CD4-positive, alpha-beta T cell treated with Interleukin-2 at 100 ng/mL for 4 hours (primary cell): ENCODE measurements at regions not wholly inside any gene's neighbourhood (a gene's known extent, or its start where the extent isn't known, plus 50 kb on each side); places are given as distances from the start of the nearest gene placed in this dataset.
A peak's percentile ranks its signal among the peaks of the same experiment; 100 is the strongest.
"Not testable (repeated sequence)": the region's sequence is repeated elsewhere in the genome, so short reads cannot be mapped to it uniquely, and the experiment has no call there.

Experiments used
- DNase-seq: peaks from one replicate; pipeline ENCODE4 v3.0.0-alpha.2; 2020; ENCODE audit warnings: low spot score

GRCh38 chr6:85961125-85961524, 318.4 kb upstream of the SYNCRIP start:
- DNase-seq, result no peak

DNA sequence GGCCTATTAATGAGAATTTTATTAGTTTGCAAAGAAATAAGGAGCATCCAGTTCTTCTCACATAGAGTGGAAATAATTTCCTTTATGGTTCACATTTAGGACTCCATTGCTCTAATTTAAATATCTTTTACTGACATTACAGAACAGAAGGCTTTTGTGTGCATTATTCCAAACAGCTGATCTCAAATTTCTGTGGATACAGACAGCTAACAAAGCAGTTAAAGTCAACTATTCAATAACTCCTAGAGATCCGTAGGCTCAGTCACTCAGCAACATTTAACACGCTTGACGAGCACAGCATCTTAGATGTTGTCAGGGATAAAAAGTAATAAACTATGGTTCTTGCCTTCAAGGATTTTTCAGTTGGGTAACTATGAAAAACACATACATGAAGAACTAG, 305.8 kb upstream of the SYNCRIP start:
- DNase-seq, result no peak

DNA sequence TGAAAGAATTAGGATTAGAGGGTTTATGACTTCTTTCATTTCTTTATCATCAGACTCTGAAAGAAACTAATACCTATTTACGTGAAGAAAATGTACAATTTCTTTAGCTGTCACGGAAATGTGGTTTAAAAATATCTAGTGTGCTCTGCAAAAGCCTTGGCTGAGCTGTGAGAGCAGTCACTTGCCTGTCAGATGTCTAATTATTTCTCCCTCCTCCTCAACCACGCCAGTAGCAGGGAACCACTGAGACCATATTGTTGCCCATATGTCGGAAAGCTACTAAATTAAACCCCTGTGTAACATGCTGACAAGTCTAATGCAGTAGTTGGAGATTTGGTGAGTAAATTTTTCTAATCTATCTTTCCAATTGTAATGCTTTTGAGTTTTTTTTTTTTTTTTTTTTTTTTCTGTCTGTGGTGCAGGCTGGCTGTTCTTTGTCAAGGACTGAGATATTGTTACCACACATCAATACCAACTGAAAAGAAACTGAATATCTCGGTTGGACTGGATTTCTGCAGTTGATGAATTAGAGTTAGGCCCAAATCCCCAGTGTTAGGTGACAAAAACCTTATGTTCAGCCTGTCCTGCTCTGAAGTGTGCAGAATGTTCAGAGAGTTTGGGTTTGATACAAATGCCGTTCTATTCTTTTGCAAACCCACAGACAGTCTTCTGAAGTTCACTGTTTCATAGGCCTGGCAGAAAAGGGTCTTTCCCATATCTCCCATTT, 302.9 kb upstream of the SYNCRIP start:
- DNase-seq, result no peak

DNA sequence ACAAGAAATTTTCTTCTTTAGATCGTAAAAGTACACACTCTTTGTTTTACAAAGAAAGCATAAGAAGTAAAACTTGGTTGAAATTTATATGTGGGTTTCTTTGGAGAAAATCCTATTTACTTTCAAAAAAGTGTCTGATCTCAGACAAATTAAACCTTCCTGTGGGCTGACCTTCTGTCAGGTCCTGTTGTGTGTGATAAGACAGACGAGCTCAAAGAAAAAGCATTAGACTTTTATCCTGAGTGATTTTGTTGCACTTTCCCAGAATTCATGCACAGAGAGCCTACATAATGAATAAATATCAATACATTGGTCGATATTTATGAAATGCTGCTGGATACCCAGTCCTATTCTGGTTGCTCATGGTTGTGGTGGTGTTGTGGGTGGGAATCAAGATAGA, 302.1 kb upstream of the SYNCRIP start:
- no peak for DNase-seq

DNA sequence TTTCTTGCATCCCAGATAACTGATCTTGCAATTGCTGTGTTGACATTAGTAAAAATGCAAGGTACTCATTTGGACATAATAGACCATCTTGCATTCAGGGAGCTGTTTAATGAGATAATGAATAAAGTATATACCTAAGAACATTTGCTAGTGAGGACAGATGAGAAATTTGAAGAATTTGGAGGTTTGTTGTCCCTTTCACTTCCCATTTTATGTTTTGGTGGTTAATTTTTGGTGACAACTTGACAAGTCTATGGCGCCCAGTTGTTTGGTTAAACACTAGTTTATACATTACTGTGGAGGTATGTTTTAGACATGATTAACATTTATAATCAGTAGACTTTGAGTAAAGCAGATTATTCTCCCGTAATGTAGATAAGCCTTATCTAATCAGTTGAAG, 300.2 kb upstream of the SYNCRIP start:
- no peak for DNase-seq

DNA sequence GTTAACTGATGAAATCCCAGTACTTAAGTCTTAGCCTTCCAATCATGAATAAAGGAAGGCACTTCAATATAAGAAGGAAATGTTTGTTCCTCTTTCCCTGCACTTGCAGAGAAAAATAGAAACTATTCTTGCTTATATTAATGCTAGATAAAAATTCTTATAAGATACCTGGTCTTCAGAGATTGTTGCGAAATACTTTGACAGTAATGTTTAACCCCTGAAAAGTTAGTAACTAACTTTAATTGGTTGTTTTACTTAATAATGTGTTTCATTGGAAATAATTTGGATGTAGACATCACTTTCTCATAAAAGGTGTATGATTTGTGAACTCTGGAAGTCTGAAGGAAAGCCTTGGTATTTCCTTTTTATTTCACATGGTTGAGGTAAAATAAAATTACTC, 294.2 kb upstream of the SYNCRIP start:
- no peak for DNase-seq

DNA sequence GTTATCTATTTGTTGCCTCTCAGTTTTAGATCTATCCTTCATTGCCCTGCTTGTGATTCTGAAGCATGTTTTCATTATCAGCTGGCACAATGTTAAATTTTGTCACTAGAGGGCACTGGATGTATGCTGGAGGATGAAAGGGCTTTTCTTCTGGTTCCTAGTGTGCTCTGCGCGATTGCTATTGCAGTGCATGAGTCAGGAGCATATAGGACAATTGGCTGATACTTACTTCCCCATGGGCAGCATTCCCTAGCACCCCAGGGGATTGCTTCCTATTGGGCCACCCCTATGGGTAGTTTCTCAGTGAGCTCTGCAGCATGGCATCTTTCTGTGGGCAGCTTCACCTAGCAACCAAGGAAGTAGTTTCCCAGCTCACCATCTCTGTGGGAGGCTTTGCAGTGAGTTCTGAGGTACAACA, 280.3 kb upstream of the SYNCRIP start:
- peak; percentile 12 for DNase-seq

GRCh38 chr6:85920782-85921181, 278.1 kb upstream of the SYNCRIP start:
- DNase-seq, result no peak

DNA sequence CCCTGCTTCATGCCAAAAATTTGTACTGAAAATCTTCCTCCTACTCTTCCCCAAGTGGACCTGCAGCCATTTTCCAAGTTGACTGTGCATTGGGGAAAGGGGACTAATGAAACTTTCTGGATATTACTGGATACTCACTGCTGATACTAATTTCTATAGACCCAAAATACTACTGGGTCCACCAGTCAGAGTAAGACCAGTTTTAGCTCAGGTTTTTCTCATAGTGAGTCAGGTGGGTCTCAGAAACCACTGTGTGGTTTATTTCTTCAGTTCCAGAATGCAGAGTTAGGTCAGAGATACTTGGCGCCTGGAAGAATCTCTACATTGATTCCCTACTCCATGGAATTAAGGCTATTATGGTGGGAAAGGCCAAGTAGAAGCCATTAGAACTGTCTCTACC, 274.8 kb upstream of the SYNCRIP start:
- no peak for DNase-seq

DNA sequence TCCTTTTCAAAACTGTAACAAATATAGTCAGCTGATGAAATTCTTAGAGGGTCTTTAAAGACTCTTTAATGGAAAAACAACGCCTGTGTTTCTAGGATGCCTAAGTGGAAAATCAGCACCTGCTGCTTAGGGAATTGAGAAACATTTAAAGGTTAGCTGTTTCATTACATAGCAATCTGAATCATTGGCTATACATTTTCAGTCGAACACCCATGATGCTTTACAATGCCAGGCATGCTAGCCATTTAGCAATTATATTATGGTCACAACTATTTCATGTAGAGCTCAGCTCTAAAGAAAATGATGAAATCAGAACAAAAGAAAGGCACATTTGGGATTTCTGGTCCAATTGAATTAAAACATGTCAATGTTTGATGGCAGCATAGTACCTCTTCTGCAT, 270.3 kb upstream of the SYNCRIP start:
- DNase-seq, result no peak

DNA sequence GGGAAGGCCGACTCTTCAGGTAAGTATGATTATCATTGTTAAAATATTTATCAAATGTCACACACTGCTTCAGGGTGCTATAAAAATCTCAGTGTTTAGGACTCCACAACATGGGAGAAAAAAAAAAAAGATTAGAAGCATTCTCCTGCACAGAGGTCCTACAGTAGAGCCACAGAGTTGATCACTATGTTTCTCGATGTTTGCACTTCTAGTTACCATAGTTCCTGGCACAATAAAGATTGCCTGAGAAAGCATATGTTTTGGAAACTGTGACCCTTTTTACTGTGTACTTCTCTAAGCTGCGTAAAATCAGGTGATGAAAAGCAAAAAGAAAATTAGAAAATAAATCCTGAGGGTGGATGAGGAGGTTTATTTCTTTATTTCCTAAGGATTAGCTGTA, 269.9 kb upstream of the SYNCRIP start:
- DNase-seq, result no peak

GRCh38 chr6:85911067-85911466, 268.4 kb upstream of the SYNCRIP start:
- DNase-seq, result no peak

DNA sequence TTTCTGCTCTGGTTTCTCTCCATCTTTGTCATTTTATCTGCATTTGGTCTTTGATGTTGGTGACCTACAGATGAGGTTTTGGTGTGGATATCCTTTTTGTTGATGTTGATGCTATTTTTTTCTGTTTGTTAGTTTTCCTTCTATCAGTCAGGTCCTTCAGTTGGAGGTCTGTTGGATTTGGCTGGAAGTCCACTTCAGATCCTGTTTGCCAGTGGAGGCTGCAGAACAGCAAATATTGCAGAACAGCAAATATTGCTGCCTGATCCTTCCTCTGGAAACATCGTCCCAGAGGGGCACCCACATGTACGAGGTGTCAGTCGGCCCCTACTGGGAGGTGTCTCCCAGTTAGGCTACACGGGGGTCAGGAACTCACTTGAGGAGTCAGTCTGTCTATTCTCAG, 265.4 kb upstream of the SYNCRIP start:
- DNase-seq, result not testable (repeated sequence)

DNA sequence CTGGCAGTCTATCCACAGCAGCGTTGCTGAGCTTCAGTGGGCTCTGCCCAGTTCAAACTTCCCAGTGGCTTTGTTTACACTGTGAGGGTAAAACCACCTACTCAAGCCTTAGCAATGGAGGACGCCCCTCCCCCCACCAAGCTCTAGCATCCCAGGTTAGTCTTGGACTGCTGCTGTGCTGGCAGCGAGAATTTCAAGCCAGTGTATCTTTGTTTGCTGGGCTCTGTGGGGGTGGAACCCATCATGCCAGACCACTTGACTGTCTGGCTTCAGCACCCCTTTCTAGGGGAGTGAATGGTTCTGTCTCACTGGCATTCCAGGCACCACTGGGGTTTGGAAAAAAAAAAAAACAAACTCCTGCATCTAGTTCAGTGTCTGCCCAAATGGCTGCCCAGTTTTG, 249.7 kb upstream of the SYNCRIP start:
- DNase-seq, result no peak

GRCh38 chr6:85887461-85887860, 244.8 kb upstream of the SYNCRIP start:
- no peak for DNase-seq

- no peak for DNase-seq
These were observed 226.0 kb upstream of the SYNCRIP start for GRCh38 chr6:85868685-85869084.

DNA sequence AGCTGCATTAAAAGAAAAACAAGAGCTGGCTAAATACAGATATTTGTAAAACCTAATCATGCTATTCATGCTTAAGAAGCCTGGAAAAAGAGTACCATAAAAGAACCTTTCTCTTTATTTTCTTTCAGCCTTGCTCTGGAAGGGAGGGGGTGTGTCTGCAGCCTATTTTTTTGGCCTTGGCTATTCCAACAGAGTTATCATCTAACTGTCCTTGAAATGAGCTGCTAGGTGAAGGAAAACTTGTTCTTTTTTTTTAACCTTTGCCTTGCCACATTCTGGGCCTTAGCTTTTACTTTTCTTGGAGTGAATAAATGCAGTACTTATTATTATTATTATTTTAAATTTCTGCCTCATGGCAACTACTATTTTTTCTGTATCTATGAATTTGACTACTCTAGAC, 224.9 kb upstream of the SYNCRIP start:
- no peak for DNase-seq

- no peak for DNase-seq
These were observed 224.2 kb upstream of the SYNCRIP start for GRCh38 chr6:85866758-85867401.

DNA sequence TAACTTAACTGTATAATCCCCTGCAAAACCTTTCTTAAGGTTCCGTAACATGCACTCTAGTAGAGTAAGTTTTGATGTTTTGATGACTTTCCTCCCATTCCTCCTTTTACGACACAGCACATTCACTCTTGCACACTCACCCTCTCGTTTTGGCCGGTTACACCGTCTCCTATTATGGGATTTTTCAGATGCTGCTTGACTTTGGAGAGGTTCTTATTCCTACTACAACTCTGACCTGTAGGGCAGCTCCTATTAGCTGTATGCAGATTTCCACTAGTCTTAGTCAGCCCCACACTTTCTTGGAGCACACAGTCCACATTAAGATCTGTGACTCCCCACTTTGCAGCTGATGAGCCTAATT, 223.7 kb upstream of the SYNCRIP start:
- DNase-seq, result no peak

DNA sequence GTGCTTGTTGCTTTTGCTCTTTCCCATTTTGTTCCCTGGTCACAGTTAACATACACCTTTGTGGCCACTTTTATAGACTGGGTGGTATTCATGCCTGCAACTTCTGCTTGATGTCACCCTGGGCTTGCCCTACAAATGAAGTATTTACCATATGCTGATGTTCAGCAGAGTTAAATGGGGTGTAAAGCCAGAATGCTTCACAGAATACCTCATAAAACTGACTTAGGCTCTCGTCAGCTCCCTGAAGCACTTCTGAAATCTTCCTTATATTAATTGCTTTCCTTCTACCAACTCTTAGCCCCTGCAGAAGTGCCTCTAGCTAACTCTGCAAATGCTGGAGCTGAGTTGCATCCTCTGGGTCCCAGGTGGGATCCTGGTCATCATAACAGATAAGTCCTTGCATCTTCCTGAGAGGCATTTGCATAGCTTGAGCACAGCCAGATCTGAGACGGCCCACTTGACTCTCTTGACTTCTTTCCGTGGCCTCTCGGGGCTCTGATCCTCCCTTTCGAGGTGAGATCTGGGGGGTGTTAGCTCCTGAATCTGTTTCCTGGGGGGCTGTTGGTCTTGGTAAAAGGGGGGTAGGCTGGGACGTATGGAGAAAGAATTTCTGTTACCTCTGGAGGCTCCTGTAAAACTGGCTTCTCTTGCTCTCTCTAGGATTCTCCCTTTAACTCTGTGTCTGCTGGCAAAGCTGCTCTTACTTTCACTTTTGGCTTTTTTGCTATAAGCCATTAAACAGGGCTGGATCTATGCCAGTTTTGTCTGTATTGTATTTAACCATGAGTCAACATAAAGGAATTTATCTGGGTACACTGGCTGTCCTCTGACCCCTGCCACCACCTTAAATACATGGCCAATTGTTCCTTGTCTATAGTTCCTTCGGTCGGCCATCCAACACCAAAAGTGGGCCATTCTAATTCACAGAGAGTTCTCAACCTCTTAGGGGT, 223.0 kb upstream of the SYNCRIP start:
- DNase-seq, result no peak

- DNase-seq, result no peak
These were observed 222.0 kb upstream of the SYNCRIP start for GRCh38 chr6:85864453-85865401.

- DNase-seq, result no peak
These were observed 213.5 kb upstream of the SYNCRIP start for GRCh38 chr6:85856235-85856634.
